ENCODE measurements at regions not wholly inside any gene's neighbourhood (a gene's known extent, or its start where the extent isn't known, plus 50 kb on each side); places are given as distances from the start of the nearest gene placed in this dataset.

DNA sequence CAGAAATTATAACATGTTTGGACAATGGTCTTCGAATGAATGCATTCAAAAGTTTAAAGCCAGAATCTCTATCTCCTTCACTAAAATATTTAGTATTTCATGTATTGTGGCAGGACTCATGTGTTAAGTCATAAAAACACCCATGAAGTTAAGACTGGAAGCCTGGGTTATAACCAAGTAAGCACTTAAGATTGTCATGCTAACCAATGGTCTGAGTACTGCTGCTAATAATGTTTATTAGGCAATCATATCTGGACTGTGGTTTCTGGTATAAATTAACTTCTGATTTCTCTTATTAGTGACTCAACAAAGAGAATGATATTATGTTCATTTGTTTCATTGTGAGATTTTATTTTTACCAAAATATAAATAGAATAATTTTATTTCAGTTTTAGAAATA lies 297.9 kb upstream of the EDIL3 start:
- no peak for DNase-seq

DNA sequence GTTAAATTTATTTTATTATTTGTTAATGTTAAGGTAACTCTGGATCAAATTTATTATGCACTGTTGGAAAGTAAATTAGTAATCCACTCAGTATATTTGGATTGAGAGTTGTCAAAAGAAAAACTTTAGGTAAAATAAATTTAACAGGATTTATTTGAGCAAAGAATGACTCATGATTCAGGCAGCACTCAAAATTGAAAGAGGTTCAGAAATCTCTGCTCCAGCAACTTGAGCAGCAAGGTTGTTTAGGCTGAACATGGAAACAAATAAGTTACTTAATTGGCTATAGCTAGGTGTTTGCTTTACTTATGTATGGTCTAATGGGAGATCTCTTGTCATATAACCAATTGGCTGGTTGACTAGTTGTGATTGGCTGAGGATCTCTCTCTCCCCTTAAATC lies 296.2 kb upstream of the EDIL3 start:
- DNase-seq: no peak

DNA sequence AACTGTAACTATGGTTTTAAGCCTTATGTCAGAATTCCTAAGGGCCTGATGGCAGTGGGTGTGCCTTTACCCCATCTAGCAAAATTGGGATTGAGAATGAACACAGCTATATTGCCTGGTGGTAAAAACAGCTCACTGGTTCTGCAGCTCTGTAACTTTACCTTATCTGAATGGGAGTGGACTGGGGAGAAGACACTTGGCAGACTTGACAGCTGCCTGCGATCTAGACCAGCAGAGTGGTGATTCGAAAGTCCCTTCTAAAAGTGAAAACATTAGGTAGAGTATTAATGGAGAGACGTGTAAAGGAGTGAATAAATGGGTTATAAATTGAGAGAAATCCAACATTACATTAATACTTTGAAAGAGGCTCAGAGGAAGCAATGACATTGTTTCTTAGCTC lies 289.1 kb upstream of the EDIL3 start:
- no peak for DNase-seq

DNA sequence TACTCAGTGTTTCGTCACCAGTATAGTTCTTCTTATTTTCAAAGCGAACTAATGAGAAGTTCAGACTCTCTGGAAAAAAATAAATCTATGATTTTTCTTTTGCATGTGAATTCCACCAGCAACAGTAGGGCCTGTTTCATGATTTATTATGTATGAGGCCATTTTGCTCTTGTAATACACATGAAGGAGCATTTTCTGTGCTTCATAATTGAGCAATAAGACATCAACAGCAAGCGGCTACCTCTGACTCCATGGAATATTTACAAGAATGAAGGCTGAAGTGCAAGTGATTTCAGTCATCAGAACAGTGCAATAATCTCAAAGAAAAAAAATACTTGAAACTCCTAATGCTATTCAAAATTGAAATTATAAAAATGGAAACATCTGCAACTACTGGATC lies 282.9 kb upstream of the EDIL3 start:
- no peak for DNase-seq

DNA sequence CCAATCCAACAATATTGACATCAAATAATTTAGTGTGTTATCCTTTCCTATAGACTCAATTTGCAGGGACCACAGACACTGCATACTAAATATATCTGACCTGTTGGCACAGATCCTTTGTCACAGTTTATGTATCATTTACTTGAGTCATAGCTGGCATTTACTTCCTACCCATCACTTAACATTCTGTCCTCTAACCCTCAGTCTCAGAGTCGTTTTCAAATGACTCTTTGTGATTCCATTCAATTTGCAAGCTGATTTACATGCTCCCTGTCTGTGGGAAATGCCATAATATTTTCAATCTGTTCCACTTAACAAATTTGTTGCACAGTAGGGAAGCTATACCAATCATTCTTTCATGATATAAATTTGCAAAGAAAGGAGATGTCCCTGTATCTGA lies 265.7 kb upstream of the EDIL3 start:
- DNase-seq: no peak

DNA sequence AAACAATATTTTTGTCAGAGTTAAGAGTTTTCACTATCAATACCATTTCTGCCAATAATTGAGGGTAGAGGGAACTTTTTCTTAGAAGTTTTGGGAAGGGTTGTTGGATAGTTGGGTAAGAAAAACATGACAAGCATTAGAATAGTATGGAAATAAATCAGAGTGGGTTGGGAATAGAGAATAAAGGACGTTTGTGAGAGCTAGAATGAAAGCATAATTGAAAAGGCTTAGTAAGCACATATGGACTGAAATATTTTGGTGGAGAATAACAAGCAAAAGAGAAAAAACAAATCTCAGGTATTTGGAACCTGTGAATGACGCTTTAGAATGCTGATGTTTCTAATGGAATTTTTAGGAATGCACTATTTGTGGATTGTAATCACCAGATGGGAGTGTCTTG lies 262.9 kb upstream of the EDIL3 start:
- DNase-seq: no peak

DNA sequence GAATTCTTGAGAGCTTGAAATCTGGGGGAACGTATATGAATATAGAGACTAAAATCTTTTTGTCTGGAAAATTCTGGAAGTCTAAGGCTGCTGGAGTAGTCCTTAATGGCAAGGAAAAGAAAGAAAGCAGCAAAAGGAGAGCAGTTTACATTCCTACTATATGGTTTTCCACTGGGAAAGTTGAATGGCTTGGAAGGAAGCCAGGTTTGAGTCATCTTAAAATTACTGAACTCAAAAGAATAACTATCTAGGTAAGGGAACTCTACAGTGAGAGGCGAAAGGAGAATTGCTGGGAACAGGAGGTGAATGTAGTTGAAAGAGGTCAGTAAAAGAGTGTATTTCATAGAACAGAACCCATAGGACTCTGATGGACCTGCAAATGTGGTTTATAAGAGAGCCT lies 258.1 kb upstream of the EDIL3 start:
- no peak for DNase-seq

DNA sequence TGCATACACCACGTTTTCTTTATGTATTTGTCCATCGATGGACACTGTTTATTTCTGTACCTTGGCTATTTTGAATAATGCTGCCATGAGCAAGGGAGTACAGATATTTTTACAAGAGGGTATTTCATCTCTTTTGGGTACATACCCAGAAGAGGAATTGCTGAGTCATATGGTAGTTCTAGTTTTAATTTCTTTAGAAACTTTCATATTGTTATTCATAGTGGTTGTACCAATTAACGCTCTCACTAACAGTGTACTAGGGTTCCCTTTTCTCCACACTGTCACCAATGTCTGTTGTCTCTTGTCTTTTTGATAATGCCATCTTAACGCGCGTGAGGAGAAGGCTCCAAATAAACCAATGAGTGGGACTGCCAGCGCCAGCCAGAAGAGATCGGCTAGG lies 257.6 kb upstream of the EDIL3 start:
- DNase-seq: no peak

DNA sequence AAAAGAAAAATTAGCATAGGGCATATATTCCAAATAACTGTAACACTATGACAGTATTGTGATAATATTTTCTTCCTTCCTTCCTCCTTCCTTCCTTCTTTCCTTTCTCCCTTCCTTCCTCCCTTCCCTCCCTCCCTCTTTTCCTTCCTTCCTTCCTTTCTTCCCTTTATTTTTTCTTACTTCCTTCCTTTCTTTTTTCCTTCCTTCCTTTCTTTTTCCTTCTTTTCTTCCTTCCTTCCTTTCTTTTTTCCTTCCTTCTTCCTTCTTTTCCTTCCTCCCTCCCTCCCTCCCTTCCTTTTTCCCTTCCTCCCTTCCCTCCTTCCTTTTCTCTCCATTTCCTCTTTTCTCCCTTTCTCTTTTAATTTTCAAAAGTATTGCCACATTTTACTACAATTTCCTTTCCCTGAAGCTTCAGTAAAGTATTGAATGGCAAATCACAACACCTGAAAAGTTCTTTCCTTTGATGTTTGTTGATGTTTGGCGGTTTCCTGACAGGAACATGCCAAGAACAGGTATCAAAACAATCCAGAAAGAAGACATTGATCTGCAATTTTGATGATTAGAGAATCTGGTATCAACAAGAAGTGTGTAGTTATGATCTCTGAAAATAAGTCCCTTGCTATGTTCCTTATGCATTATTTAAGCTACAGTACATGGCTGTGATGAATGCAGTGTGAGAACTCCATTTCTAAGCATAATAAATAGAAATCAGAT lies 253.1 kb upstream of the EDIL3 start:
- DNase-seq: no peak

DNA sequence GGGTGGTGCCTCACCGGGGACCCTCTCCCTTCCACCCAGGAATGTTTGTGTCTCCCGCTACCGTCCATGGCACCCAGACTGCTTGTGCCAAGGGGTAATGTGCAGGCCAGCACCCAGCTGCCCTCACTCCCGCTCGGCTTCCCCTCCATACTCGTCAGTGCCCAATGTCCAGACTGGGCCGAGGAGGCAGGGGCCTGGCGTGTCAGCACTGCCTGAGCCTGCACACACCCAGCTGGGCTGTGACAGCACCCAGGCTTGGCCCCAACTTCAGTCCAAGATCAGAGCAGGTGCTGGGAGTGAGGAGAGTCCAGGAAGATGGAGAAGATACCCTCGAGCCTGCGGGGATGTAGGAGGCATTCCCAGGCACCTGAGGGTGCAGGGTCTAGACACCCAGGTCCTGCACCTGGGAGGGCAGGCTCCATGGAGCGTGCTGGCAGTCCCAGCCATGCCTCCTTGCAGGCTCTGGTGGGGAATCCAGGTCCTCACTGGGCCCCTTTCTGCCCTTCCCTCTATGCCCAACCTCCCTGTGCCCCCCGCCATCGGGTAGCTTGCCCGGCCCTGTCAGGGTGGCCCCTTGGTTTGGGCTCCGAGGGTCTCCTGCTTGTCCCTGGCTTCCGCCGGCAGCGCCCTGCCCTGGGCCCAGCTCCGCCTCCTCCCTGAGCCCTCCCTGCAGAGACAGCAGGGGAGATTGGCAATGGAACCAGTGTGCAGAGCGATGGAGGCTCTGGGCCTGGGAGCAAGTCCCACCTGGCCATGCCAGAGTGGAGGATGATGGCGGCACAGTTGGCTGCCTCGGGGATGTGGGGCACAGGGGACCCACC lies 250.8 kb upstream of the EDIL3 start:
- no peak for DNase-seq

DNA sequence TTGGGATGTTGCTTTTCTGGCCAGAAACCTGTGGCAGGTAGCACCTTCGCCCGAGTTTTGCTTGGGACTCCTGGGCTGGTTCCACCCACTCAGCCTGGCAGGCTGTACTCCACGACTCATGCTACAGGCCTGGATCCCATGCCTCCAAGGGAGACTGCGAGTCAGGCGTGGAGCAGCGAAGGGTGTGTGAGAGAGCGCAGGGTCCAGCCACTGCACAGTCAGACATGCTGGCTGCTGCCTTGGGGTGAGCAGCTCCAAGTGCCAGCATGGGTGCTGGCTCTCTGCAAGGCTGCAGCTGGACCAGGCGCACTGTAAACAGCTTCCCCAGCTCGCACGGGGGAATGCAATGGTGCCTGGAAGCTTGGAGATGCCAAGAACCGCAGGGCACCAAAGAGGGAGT lies 249.6 kb upstream of the EDIL3 start:
- no peak for DNase-seq

DNA sequence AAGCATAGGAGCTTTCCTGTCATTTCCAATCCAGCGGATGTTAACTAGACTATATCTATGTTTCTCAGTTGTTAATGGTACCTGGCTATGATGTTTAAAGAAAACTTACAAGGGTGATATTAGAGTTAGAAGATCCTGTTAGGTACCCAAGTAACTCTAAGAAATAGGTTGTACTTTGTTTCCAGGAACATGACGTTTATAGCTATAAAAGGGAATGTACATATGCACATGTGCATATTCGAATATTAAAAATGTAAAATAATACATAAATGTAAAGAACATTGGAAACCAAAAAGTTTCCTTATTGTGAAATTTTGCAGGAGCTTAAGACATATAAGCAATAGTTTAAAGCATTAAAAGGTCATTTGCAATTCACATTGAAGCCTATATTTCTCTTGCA lies 247.7 kb upstream of the EDIL3 start:
- DNase-seq: no peak

DNA sequence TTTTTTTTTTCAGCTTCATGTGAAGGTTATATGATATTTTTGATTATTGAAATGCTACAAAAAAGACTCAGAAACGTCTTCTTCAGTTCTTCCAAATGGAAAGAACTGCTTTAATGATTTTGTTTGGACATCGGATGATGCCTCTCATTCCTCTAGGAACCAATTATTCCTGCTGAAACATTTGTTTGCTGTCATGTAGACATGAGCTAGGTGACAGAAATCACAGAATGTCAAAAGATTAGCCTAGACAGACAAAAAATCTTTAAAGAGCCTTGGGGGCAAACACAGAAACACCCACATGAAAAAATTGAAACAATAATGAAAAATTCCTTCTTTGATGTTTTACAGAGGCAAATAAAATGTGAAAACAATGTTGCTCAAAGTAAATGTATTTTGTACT lies 244.2 kb upstream of the EDIL3 start:
- no peak for DNase-seq

DNA sequence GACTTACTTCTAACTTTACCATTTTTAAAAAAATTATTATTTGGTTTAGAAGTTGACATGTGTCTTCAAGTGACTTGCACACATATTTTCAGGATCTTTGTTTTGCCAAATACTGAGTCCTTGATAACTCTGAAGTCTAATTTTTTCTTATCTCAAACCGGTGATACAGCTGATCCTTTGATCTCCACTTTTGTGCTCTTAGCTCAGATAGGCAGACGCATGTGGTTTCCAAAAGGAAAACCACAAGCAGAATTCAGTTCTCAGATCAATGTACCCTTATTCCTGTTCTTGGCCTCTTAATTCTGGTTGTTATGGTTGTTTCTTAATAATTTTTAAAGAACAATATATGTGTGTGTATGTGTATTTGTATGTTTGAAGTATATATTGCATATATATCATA lies 238.3 kb upstream of the EDIL3 start:
- DNase-seq: no peak

DNA sequence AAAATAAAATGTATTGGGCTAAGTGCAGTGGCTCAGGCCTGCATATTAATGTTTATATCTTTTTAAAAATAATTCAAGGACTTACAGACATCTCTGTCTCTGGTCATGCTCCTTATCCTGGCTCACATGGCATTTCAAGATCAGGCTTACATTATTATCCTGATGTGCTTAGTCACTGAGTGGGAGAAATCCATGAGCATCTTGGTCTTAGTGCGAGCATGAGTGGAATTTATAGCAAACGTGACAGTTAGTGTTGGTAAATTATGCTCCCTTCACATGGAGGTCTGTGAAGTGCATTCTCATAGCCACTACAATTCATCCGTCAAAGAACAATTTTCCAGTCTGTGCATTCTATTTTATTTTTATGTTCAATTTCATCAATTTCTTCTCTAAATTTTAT lies 237.8 kb upstream of the EDIL3 start:
- DNase-seq: no peak

DNA sequence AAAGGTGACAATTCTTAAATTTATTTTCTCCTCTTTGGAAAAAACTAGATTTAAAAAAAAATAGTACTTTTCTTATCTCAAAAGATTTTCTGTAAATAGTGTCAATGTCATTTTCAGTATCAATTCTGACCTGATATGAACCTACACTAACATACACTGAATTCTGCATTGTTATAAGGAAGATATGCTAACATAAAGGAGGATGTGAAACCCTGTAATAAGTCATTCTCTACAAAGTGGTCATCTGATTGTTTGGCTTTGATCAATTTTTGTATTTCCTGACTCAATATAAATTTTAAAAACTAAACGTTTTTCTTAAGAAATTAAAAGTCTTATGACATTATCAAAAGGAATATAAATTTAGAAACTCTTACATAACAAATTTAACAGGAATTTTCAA lies 233.6 kb upstream of the EDIL3 start:
- DNase-seq: no peak

DNA sequence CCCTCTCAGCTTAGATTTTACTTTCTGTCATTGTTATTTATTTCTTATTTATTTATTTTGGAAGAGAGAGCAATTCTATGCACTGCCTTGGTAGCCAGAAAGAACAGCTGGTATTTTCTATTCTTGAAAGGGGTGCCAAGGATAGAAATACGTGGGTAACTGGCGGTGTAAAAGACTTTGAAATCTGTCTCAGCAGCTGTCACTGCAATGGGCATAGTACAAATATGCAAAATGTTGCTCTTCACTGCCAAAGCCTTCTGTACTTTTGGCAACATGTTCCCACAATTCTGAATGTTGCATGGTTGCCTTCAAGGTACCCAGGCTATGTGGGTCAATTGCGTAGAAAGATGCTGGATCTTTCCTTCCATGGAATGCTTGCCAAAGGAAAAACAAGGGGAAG lies 230.2 kb upstream of the EDIL3 start:
- no peak for DNase-seq

DNA sequence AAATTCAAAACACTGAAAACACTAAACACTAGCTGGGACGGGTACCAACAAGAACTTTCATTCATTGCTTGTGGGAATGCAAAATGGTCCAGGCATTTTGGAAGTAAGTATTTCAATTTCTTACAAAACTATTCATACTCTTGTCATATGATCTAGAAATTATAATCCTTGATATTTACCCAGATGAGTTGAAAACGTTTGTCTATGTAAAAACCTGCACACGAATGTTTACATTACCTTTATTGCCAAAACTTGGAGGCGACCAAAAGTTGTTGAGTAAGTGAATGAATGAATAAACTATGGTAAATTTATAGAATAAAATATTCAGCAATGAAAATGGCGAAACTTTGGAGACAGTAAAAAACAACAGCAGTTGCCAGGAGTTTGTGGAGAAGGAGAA lies 222.1 kb upstream of the EDIL3 start:
- DNase-seq: no peak

DNA sequence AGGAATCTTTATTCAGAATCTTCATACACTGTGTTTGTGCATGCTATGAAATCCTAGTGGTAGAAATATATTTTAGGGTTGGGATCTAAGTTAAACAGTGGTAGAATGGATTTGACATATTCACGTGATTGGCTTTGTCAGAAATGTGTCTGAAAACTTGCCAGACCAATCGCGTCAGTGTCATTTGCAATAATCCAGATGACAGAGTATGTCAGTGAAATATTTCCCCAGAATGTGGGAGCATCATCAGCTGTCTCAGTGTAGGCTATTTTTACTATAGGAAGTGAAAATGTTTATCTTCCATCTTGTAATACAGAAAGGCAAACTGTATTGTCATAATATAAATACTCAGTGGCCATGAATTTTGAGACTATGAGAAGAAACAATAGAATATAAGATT lies 220.6 kb upstream of the EDIL3 start:
- no peak for DNase-seq

DNA sequence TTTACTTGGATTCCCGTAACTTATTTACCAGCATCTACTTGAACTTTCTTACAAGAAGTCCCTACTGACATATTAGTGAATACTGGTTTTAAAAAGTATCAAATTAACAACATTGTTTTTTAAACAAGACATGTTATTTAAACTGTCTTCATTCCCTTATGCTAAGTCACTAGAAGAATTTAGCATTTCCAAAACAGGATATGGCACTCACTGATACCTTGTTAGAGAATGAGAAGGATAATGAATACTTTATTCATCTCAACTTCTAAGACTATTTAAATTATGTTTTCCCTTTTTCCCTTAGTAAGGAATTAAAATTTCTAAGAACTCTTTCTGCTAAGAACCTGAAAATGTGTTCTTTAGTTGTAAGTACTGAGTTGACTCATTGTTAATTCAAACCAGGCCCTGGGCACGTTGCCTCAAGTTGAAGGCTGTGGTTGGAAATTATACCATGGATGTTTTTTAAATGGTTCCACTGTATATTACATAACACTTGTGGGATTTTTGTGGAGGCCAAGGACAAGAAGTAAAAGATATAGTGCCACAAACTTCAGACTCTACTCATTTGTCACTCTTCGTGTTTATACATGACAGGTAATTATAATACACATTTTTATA lies 219.0 kb upstream of the EDIL3 start:
- DNase-seq: no peak

DNA sequence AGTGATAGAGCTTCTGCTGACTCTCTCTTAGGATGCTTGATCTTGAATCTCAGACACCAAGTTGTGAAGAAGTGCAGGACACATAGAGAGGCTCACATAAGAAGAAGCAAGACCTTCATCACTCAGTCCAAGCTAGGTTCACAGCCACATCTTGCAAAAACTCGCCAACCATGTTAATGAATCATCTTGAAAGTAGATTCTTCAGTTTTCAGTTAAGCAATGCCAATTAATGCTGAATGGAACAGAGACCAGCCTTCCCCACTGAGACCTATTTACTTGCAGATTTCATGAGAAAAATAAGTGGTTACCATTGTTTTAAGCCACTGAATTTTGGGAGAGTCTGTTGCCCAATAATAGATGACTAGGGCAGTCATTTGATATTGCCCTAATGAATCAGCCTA lies 217.7 kb upstream of the EDIL3 start:
- no peak for DNase-seq

DNA sequence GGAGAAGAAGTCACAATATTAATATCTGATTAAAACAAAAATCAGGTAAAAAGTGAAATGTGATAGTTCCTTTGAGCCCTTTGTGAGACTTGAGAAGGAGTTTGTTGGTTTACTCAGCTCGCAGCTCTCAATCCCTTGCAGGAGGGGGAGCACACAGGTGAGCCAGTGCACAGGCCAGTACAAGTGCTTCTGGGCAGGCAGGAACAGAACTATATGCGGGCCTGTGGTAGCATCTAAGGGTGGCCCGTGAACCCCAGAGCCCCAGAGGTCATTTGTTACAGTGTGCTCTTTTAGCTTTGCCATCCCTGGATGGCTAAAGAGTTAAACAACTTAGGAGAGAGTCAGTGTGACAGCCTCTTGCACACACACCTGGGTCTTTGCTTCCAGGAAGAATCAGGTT lies 215.3 kb upstream of the EDIL3 start:
- no peak for DNase-seq

DNA sequence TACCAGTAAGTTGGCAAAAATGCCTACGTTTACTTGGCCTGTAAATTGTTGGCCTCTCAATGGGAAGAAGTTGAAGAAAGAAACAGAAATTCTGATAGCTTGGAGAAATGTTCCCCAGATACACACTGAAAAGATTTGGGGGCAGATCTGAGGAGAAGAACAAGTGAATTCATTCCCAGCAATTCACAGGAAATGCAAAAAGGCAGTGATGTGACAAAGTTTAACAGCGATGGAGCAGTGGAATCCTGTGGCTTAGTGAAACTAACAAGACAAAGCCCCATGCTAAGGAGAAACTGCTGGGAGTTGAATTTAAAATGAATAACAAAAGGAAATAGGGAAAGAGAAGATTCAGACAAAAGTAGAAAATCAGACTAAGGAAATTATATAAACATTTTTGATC lies 213.2 kb upstream of the EDIL3 start:
- no peak for DNase-seq

DNA sequence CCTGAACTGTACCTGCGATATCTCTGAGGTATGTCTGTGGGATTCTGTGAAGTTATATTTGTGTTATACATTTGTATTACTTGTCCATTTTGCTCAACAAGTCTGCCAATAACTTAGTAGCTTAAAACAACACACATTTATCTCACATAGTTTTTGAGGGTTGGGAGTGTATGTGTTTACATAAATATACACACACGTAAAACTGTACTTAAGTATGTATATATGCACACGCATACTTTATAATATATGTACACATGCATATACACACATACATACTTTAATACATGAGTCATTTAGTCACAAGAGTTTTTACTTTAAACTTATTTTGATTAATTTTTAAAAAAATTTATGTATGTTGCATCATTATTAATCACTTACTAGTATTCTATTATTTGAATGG lies 205.9 kb upstream of the EDIL3 start:
- no peak for DNase-seq

DNA sequence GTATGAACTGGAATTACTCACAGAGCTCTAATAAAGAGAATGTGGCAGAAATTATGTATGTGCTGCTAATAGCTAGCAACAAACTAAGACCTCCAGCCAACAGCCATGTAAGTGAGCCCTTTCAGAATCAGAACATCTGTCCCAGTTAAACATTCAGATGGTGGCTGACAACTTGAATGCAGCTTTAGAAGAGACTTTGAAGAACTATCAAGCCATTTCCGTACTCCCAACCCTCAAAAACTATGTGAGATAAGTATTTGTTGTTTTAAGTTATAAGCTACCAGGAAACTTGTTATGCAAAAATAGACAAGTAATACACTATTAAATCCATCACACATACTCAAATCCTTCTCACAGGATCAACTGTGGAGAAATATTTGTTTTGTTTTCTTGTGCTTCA lies 205.2 kb upstream of the EDIL3 start:
- DNase-seq: no peak

Data from NCI-H2227 treated with DMSO at 0.1 percent for 48 hours (cell line).